ENCODE measurements at regions not wholly inside any gene's neighbourhood (a gene's known extent, or its start where the extent isn't known, plus 50 kb on each side); places are given as distances from the start of the nearest gene placed in this dataset.

- DNase-seq (ENCODE audit: low read depth): no peak
These were observed 116.0 kb upstream of the ADGRL4 start for GRCh38 chr1:79122521-79122920.

DNA sequence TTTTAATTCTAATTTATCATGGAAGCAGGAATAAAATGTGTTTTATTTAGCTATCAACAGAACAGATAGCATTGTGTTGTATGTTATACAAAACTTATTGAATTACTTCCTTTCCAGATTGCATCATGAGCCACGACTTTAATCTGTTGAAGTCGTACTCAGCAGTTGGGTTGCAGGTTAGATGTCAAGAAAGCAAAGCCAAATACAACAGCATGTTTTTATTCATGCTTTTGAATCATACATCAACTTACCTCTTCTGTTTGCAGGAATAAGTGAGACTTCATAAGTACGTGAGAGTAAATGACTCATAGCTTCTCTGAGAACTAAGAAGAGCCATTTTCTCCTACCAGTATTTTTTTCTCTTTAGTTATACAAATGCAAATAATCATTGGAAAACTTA, 110.8 kb upstream of the ADGRL4 start:
- DNase-seq (ENCODE audit: low read depth): no peak

DNA sequence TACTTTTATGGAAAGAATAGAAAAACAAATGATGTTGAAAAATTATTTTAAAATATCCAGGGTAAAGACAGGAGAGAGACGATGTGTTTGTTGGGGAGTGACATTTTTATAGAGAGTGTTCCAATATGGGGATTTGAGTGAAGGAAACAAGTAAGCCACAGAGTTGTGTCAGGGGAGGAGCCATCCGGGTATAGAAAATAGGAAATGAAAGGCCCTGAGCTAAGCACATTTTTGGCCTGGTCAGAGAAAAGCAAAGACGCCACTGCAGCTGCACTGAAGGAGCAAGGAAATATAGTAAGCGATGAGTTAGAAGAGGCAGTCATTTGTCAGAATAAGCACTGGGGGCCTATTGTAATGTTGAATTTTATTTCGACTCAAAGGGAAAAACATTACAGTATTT, 107.3 kb upstream of the ADGRL4 start:
- DNase-seq (ENCODE audit: low read depth): no peak

DNA sequence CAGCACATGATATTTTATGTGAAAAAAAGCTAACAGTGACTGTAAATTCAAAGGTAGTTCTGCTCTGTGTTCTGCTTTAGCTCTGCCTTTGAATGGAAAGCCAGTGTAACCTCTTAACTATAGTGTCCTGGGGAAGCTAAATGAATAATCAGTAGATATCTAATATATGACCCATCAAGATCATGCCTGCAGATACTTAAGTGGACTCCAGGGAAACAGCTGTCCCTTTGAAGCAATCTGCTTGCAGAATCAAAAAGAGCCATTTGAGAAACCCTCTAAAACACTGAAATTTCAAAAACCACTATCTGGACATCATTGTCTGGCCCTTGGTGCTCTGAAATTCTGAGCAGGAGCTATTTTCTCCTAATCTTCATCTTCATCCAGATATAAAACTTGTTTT, 104.2 kb upstream of the ADGRL4 start:
- DNase-seq (ENCODE audit: low read depth): no peak

DNA sequence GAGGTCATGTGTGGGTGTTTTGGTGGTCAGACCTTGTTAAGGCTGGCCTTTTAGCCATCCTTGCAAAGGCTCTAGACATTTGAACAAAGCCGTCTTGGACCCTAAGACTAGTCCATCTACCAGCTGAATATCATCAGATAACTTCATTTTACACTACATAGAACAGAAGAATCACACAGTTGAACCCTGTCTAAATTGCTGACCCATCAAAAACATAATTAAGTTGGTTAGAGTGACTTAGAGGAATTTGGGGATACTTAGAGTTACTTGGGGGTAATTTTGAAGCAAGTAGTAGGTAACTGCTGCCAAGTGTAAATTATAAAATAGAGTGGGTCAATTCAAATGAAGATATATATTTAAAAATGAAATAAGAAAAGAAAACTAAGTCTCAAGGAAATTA, 102.9 kb upstream of the ADGRL4 start:
- no peak for DNase-seq (ENCODE audit: low read depth)

- DNase-seq (ENCODE audit: low read depth): no peak
These were observed 99.0 kb upstream of the ADGRL4 start for GRCh38 chr1:79105500-79105899.

GRCh38 chr1:79104617-79105016, 98.1 kb upstream of the ADGRL4 start:
- DNase-seq (ENCODE audit: low read depth): no peak

DNA sequence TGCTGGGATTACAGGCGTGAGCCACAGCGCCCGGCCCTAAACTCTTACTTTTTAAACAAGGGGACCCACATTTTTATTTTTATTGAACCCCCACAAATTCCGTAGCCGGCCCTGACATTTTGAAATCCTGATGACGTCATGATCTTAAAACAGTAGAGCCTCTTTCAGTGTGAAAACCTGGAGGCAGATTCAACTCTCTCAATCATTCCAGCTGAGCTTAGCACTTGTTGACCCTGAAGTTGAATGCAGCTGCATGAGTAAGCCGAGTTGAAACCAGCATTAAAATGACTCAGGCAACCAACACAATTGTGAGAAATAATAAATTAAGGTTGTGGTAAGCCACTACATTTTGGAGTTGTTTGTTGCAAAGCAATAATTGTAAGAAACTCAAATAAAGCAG, 93.9 kb upstream of the ADGRL4 start:
- no peak for DNase-seq (ENCODE audit: low read depth)

- DNase-seq (ENCODE audit: low read depth): no peak
These were observed 84.5 kb upstream of the ADGRL4 start for GRCh38 chr1:79090985-79091384.

DNA sequence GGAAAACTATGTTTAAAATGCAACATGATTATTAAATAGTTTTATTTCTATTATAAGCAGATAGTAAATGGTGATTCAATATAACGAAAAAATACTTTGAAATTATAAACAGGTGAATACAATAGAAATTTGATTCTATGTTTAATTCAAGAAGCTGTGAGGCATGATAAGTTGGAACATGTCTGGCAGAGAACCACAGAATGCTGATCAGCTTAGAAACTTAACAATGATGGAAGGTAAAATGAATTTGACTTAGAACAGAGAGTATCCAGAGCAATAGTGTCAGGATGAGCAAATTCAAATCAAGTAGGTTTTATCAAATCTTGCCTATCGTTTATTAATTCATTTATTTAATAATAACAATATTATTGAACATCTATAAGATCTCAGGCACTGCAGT, 83.4 kb upstream of the ADGRL4 start:
- DNase-seq (ENCODE audit: low read depth): no peak

- no peak for DNase-seq (ENCODE audit: low read depth)
These were observed 75.7 kb upstream of the ADGRL4 start for GRCh38 chr1:79082233-79082632.

DNA sequence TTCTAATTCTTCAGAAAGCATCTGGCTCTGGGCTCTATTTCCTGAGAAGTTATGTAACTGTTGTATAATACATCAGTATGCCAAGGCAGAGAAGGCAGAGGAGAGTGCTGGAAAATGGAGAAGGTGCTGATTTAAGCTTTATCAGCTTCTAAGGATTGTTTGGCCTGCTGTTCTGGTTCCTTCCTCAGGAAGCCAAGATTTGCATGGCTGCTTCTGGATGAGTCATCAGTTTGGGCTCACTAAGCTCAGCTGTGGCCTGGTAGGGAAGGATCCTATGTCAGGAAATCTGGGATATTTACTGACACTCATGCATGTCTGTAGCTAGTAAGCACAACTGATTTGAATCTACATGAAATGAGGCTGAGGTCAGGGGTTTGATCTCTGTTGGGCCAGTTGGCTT, 73.2 kb upstream of the ADGRL4 start:
- DNase-seq (ENCODE audit: low read depth): no peak

DNA sequence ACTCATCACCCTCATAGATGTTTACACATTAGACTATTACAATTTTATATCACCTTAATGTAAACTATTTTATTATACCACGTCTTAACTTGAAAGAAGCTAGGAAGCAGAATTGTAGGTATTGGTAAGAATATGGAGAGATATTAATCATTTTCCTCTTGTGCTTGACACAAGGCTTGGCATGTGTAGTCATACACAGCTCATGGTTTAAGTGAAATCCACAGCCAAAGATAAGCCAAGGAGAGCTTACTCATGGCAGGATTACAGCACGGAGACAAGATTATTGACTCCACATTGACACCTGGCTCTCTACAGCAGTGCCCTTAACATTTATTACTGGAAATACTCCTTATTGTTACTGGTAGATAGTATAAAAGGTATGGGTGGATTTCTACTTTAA, 68.4 kb upstream of the ADGRL4 start:
- DNase-seq (ENCODE audit: low read depth): no peak

GRCh38 chr1:79069828-79070227, 63.3 kb upstream of the ADGRL4 start:
- no peak for DNase-seq (ENCODE audit: low read depth)

GRCh38 chr1:79059341-79059740, 52.8 kb upstream of the ADGRL4 start:
- DNase-seq (ENCODE audit: low read depth): no peak

Data from activated T-cell treated with anti-CD3 and anti-CD28 coated beads for 48 hours (primary cell).